GM10266 (cell line): ENCODE measurements at regions not wholly inside any gene's neighbourhood (a gene's known extent, or its start where the extent isn't known, plus 50 kb on each side); places are given as distances from the start of the nearest gene placed in this dataset.

Experiments
- DNase-seq: peaks from one replicate; pipeline ENCODE4 v3.0.0; 2012; ENCODE audit errors: extremely low spot score
- CTCF ChIP-seq: IDR thresholded peaks from 2 replicates; pipeline ENCODE4 v1.5.1; 2012; ENCODE audit warnings: mild to moderate bottlenecking, low read depth; ENCODE audit not compliant: control insufficient read depth, insufficient read depth; ENCODE audit errors: missing control alignments

GRCh38 chr13:89136678-89137077 is 1465.5 kb downstream of the SLITRK5 start:
- TF ChIP-seq CTCF, result no peak

DNA sequence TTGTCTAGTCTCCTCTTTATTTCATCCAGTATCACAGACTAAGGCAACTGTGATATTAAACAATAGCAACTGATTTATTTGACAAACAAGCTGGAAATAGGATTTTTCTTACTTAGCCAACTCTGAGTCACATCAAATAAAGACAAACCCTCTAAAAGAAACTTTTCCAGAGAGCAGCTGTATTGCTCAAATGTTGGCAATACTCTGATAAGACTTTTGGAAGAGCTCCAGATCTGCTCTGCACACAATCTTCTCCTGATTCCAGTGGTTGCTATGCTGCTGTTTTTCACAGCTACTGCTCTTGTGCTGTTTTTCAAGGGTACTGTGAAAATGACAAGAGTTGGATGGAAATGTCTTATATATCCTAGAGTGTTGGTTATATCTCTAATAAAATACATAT is 1479.2 kb downstream of the SLITRK5 start:
- no peak for DNase-seq
- no peak for TF ChIP-seq CTCF

More at GRCh38 chr13:89136678-89137077, 1465.5 kb downstream of the SLITRK5 start:
- DNase-seq, result no peak

- DNase-seq, result no peak
- no peak for TF ChIP-seq CTCF
Measured at GRCh38 chr13:89153941-89154340, 1482.8 kb downstream of the SLITRK5 start.

DNA sequence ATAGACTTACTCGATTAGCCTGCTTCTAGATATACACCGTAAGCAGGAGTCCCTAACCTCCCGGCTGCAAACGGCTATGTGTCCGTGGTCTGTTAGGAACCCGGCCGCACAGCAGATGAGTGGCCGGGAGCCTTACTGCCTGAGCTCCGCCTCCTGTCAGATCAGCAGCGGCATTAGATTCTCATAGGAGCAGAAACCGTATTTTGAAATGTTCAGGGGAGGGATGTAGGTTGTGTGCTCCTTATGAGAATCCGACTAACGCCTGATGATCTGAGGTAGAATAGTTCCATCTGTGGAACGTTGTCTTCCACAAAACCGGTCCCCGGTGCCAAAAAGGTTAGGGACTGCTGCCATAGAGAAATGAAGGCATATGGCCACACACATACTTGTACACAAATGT is 1491.9 kb downstream of the SLITRK5 start:
- no peak for DNase-seq
- no peak for TF ChIP-seq CTCF

DNA sequence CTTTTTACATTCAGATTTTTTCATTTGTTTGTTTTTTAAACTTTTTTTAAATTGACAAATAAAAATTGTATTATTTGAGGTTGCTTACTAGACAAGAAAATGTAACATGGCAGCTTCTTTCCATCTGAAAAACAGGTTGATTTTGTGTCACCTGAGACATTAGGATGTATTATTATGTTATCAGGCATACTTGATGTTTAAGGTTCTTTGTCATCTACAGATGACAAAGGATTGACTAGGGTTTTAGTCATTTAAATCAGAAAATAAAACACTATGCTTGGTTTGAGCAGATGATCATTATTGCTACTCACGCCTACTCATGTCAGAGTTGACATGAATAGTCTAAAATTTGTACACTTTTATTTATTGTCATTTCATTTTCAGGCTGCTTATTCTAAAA is 1494.5 kb downstream of the SLITRK5 start:
- TF ChIP-seq CTCF, result no peak
- DNase-seq, result no peak

GRCh38 chr13:89169951-89170350 is 1498.8 kb downstream of the SLITRK5 start:
- no peak for TF ChIP-seq CTCF
- no peak for DNase-seq

- TF ChIP-seq CTCF, result no peak
- DNase-seq, result no peak
Measured at GRCh38 chr13:89181041-89181440, 1509.9 kb downstream of the SLITRK5 start.
